Hepatocyte (in vitro differentiated cells): ENCODE measurements at regions not wholly inside any gene's neighbourhood (a gene's known extent, or its start where the extent isn't known, plus 50 kb on each side); places are given as distances from the start of the nearest gene placed in this dataset.

ENCODE experiments used
- DNase-seq: peaks from one replicate; pipeline ENCODE4 v3.0.0-alpha.2; 2016; ENCODE audit warnings: low spot score
- H2AFZ ChIP-seq: fragments of 200-600 bp; sonication (generic); 2 replicates; pipeline ENCODE4 v1.6.0; 2016; ENCODE audit warnings: antibody characterized with exemption, mild to moderate bottlenecking
- H3K27ac ChIP-seq: fragments of 200-600 bp; sonication (generic); 2 replicates; pipeline ENCODE4 v1.5.1; 2016; ENCODE audit warnings: mild to moderate bottlenecking
- H3K27me3 ChIP-seq: fragments of 200-600 bp; sonication (generic); 2 replicates; pipeline ENCODE4 v1.6.1; 2016
- H3K36me3 ChIP-seq: fragments of 200-600 bp; sonication (generic); replicated peaks from 2 replicates; pipeline ENCODE4 v1.5.1; 2016; ENCODE audit warnings: low read depth; ENCODE audit not compliant: insufficient read depth
- H3K4me1 ChIP-seq: fragments of 200-600 bp; sonication (generic); 2 replicates; pipeline ENCODE4 v1.5.1; 2016; ENCODE audit warnings: mild to moderate bottlenecking, moderate library complexity; ENCODE audit not compliant: insufficient read depth
- H3K4me2 ChIP-seq: fragments of 200-600 bp; sonication (generic); 2 replicates; pipeline ENCODE4 v1.6.0; 2016
- H3K4me3 ChIP-seq: fragments of 200-600 bp; sonication (generic); 2 replicates; pipeline ENCODE4 v1.5.1; 2016; ENCODE audit warnings: mild to moderate bottlenecking
- H3K79me2 ChIP-seq: fragments of 200-600 bp; sonication (generic); 2 replicates; pipeline ENCODE4 v1.6.0; 2017; ENCODE audit warnings: mild to moderate bottlenecking
- H3K9me2 ChIP-seq: fragments of 200-600 bp; sonication (generic); replicated peaks from 2 replicates; pipeline ENCODE4 v1.6.0; 2017; ENCODE audit warnings: mild to moderate bottlenecking; ENCODE audit not compliant: insufficient read depth
- H3K9me3 ChIP-seq: fragments of 200-600 bp; sonication (generic); 2 replicates; pipeline ENCODE4 v1.5.1; 2016; ENCODE audit warnings: low read depth, mild to moderate bottlenecking
- H4K20me1 ChIP-seq: fragments of 200-600 bp; sonication (generic); 2 replicates; pipeline ENCODE4 v1.6.0; 2016; ENCODE audit warnings: mild to moderate bottlenecking; ENCODE audit not compliant: insufficient read depth, poor library complexity, severe bottlenecking
- CTCF ChIP-seq: fragments of 200-600 bp; sonication (generic); IDR thresholded peaks from 2 replicates; pipeline ENCODE4 v1.5.1; 2016; ENCODE audit warnings: antibody characterized with exemption, mild to moderate bottlenecking; ENCODE audit not compliant: poor library complexity
- EZH2 ChIP-seq: fragments of 200-600 bp; sonication (generic); IDR thresholded peaks from 2 replicates; pipeline ENCODE4 v1.6.1; 2016; ENCODE audit warnings: antibody characterized with exemption, mild to moderate bottlenecking, borderline replicate concordance
- EZH2phosphoT487 ChIP-seq: fragments of 200-600 bp; sonication (generic); IDR thresholded peaks from one replicate; pipeline ENCODE4 v1.6.1; 2018; ENCODE audit warnings: antibody characterized with exemption, mild to moderate bottlenecking, low read depth, moderate library complexity; ENCODE audit not compliant: unreplicated experiment, severe bottlenecking
- WGBS: methylation state at CpG from one replicate; pipeline ENCODE4 v1.1.6; 2016; ENCODE audit warnings: low lambda C conversion rate; ENCODE audit errors: missing lambda C conversion rate; 5-methylcytosine and 5-hydroxymethylcytosine counted together

- no peaks in the 10 kb centered on the region for H3K4me1 ChIP-seq
- WGBS, result 97% methylated on average over 3 of the region's 3 CpGs
- H2AFZ ChIP-seq, result no peak overlapping the region
- no peaks in the 10 kb centered on the region for H3K9me3 ChIP-seq
- no peak for DNase-seq
- H3K27ac ChIP-seq, result no peak overlapping the region
- H3K27me3 ChIP-seq, result no peaks in the 10 kb centered on the region
- H3K36me3 ChIP-seq, result no peaks in the 10 kb centered on the region
- H3K9me2 ChIP-seq, result no peaks in the 10 kb centered on the region
- H3K4me3 ChIP-seq, result no peak overlapping the region
- no peak overlapping the region for H3K4me2 ChIP-seq
- TF ChIP-seq EZH2phosphoT487 (no peak), CTCF (no peak), EZH2 (no peak)
- H4K20me1 ChIP-seq, result no peaks in the 10 kb centered on the region
- H3K79me2 ChIP-seq, result no peaks in the 10 kb centered on the region
Measured at GRCh38 chr1:69406244-69406643, 161.5 kb upstream of the LRRC7 start.

- no peaks in the 10 kb centered on the region for H3K79me2 ChIP-seq
- H3K4me1 ChIP-seq, result peaks cover 4% of the 10 kb centered on the region
- no peak overlapping the region for H3K27ac ChIP-seq
- H3K9me2 ChIP-seq, result no peaks in the 10 kb centered on the region
- no peaks in the 10 kb centered on the region for H3K9me3 ChIP-seq
- 90% methylated on average over 3 of the region's 3 CpGs for WGBS
- no peaks in the 10 kb centered on the region for H4K20me1 ChIP-seq
- no peak overlapping the region for H3K4me2 ChIP-seq
- no peak for DNase-seq
- no peak overlapping the region for H2AFZ ChIP-seq
- H3K4me3 ChIP-seq, result no peak overlapping the region
- TF ChIP-seq CTCF (no peak), EZH2phosphoT487 (no peak), EZH2 (no peak)
- H3K36me3 ChIP-seq, result no peaks in the 10 kb centered on the region
- H3K27me3 ChIP-seq, result no peaks in the 10 kb centered on the region
Measured at GRCh38 chr1:69409731-69410456, 157.8 kb upstream of the LRRC7 start.

- Histone ChIP-seq H3K79me2 (no peaks in the 10 kb centered on the region), H3K4me1 (peaks cover 4% of the 10 kb centered on the region), H3K9me3 (no peaks in the 10 kb centered on the region), H3K27ac (no peak overlapping the region), H3K4me3 (no peak overlapping the region), H4K20me1 (no peaks in the 10 kb centered on the region), H2AFZ (no peak overlapping the region), H3K4me2 (no peak overlapping the region), H3K36me3 (no peaks in the 10 kb centered on the region), H3K27me3 (no peaks in the 10 kb centered on the region), H3K9me2 (no peaks in the 10 kb centered on the region)
- DNase-seq, result no peak
- 91% methylated on average over 3 of the region's 3 CpGs for WGBS
- TF ChIP-seq EZH2, result no peak
- TF ChIP-seq CTCF, result no peak
- no peak for TF ChIP-seq EZH2phosphoT487
Measured at GRCh38 chr1:69410457-69410850, 157.3 kb upstream of the LRRC7 start.
